BJ (cell line): ENCODE measurements at regions not wholly inside any gene's neighbourhood (a gene's known extent, or its start where the extent isn't known, plus 50 kb on each side); places are given as distances from the start of the nearest gene placed in this dataset.
"Not testable (repeated sequence)": the region's sequence is repeated elsewhere in the genome, so short reads cannot be mapped to it uniquely, and the experiment has no call there.

Experiments used
- CTCF ChIA-PET: fragments of 350-600 bp; formaldehyde crosslinking; extraction: SDS; loops from one replicate; lab custom pipeline; 2021; ENCODE audit warnings: antibody characterized with exemption, inconsistent platforms; lab: Yijun Ruan, JAX
- POLR2A ChIA-PET: fragments of 300-600 bp; sonication (Branson Sonifier 250); formaldehyde crosslinking; extraction: SDS; loops from one replicate; lab custom pipeline; 2021; ENCODE audit warnings: antibody characterized with exemption; lab: Charles Lee
- DNase-seq: peaks from one replicate; pipeline ENCODE4 v3.0.0-alpha.2; 2011; ENCODE audit warnings: low read depth
- H3K27me3 ChIP-seq: 2 replicates; pipeline ENCODE4 v1.6.0; 2011; ENCODE audit warnings: low read length; ENCODE audit not compliant: control insufficient read depth, insufficient read depth
- H3K36me3 ChIP-seq: 2 replicates; pipeline ENCODE4 v1.5.1; 2011; ENCODE audit warnings: low read length; ENCODE audit not compliant: control insufficient read depth, insufficient read depth
- H3K4me3 ChIP-seq: 2 replicates; pipeline ENCODE4 v1.5.1; 2011; ENCODE audit warnings: low read depth, mild to moderate bottlenecking, control low read depth, low read length
- TF ChIP-seq, protein P1 (sequence below): IDR thresholded peaks from 2 replicates; pipeline ENCODE4 v1.5.1; 2011; ENCODE audit warnings: low read depth, mild to moderate bottlenecking, control low read depth, inconsistent platforms, low read length, moderate library complexity; ENCODE audit not compliant: insufficient read depth

DNA sequence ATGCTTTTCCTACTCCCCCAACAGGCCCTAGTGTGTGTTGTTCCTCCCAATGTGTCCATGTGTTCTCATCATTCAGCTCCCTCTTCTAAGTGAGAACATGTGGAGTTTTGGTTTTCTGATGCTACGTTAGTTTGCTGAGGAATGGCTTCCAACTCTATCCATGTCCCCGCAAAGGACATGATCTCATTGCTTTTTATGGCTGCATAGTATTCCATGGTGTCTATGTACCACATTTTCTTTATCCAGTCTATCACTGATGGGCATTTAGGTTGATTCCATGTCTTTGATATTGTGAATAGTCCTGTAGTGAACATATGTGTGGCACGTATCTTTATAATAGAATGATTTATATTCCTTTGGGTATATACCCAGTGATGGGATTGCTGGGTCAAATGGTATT is 72.5 kb upstream of the CCNY start:
- CTCF ChIA-PET, H3K4me3 ChIP-seq, POLR2A ChIA-PET, H3K36me3 ChIP-seq, DNase-seq, H3K27me3 ChIP-seq: not testable (repeated sequence)

DNA sequence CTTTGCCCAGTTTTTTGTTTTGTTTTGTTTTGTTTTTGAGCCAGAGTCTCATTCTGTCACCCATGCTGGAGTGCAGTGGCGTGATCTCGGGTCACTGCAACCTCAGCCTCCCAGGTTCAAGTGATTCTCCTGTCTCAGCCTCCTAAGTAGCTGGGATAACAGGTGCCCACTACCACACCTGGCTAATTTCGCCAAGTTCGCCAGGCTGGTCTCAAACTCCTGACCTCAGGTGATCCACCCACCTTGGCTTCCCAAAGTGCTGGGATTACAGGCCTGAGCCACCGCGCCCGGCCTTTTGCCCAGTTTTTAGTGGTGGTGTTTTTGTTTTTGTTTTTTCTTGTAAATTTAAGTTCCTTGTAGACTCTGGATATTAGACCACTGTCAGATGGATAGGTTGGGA is 71.7 kb upstream of the CCNY start:
- H3K4me3 ChIP-seq, H3K27me3 ChIP-seq, H3K36me3 ChIP-seq, DNase-seq, POLR2A ChIA-PET: not testable (repeated sequence)
- CTCF ChIA-PET, result interaction anchor here (1.4 kb wide), 1 partner anchor 18 kb away, joined by 4 read pairs; no protein-coding TSS in a partner anchor

DNA sequence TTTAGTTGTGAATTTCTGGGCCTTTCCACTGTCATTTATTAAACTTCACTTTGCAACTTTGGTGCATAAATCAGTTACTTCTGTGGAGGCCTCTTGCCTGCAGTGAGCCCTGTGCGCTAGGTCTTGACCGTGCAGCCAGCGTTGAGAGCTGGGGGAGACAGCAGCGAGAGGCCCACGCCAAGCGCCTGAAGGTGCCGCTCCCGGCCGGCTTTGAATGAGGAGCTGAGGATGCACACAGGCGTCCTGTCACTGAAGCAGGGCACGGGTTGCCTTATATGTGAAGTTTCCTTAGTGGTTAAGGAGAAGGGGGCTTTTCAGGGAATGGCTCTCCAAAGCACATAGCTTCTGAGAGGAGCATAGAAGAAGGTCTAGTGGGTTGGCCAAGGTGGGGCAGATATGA is 70.9 kb upstream of the CCNY start:
- H3K36me3 ChIP-seq, result no peaks in the 10 kb centered on the region
- H3K4me3 ChIP-seq, result no peak overlapping the region
- ChIA-PET CTCF (interaction anchor here (1.4 kb wide), 1 partner anchor 19 kb away, joined by 4 read pairs; no protein-coding TSS in a partner anchor), POLR2A (no interaction called here)
- DNase-seq, result no peak
- H3K27me3 ChIP-seq, result no peaks in the 10 kb centered on the region
- TF ChIP-seq, protein P1, sequence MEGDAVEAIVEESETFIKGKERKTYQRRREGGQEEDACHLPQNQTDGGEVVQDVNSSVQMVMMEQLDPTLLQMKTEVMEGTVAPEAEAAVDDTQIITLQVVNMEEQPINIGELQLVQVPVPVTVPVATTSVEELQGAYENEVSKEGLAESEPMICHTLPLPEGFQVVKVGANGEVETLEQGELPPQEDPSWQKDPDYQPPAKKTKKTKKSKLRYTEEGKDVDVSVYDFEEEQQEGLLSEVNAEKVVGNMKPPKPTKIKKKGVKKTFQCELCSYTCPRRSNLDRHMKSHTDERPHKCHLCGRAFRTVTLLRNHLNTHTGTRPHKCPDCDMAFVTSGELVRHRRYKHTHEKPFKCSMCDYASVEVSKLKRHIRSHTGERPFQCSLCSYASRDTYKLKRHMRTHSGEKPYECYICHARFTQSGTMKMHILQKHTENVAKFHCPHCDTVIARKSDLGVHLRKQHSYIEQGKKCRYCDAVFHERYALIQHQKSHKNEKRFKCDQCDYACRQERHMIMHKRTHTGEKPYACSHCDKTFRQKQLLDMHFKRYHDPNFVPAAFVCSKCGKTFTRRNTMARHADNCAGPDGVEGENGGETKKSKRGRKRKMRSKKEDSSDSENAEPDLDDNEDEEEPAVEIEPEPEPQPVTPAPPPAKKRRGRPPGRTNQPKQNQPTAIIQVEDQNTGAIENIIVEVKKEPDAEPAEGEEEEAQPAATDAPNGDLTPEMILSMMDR, result no peak

DNA sequence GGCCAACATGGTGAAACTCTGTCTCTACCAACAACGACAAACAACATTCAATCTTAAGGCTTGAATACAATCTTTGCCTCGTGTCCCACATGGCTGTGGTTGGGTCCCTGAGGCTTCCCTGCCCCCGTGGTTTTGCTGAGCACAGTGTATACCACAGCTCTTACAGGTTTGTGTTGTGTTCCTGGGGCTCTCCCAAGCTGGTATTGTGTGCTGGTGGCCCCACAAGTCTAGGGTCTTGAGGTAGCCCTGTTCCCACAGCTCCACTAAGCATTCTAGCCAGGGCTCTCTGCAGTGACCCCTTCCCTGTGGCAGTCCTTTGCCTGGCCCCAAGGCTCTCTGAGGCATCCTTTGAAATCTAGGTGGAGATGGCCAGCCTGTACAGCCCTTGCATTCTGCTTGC is 68.0 kb upstream of the CCNY start:
- H3K27me3 ChIP-seq, result no peaks in the 10 kb centered on the region
- DNase-seq, result no peak
- POLR2A ChIA-PET, result interaction anchor here (0.6 kb wide), 1 partner anchor 32 kb away, joined by 3 read pairs; no protein-coding TSS in a partner anchor
- no peak overlapping the region for H3K4me3 ChIP-seq
- CTCF ChIA-PET, result no interaction called here
- H3K36me3 ChIP-seq, result no peaks in the 10 kb centered on the region
- TF ChIP-seq, protein P1, result no peak

DNA sequence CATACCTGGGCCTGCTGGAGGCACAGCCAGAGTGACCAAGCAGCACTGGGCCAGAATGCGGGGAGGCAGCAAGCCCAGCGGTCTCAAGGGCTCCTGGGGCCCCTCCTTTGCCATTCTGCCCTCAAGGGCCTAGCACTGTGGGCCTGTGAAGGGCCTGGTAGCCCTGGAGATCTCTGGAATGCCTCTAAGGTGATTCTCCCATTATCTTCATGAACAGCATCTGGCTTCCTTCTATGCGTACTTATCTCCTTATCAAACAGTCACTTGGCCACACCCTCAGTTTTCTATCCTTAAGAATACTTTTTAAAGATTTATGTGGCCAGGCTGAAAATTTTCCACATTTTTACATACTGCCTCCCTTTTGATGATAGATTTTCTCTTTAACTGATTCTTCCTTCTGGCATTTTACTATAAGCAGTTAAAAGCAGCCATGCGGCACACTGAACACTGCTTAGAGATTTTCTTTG is 67.5 kb upstream of the CCNY start:
- ChIA-PET POLR2A (no interaction called here), CTCF (no interaction called here)
- DNase-seq, result no peak

DNA sequence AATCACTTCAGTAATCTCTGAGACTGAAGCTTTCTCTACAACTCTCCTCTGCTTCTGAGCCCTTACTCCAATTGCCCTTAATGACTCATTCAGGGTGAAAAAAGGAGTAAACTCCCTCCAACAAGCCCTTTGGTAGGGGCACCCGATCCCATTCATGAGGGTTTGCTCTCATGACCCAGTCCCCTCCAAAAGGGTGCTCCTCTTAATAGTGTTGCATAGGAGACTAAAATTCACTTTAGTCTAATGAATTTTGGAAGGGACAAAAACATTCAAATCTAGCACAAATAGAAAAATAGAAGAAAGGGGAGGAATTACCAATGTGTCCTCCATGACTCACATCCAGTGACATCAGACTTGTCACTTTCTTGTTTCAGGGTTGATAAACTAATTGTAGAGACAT is 66.2 kb upstream of the CCNY start:
- no peaks in the 10 kb centered on the region for H3K27me3 ChIP-seq
- CTCF ChIA-PET, result no interaction called here
- no peaks in the 10 kb centered on the region for H3K36me3 ChIP-seq
- no peak overlapping the region for H3K4me3 ChIP-seq
- TF ChIP-seq, protein P1, result no peak
- no peak for DNase-seq
- POLR2A ChIA-PET, result no interaction called here

More for the DNA sequence above, 67.5 kb upstream of the CCNY start:
- H3K4me3 ChIP-seq, result no peak overlapping the region
- TF ChIP-seq, protein P1, result no peak
- no peaks in the 10 kb centered on the region for H3K27me3 ChIP-seq
- H3K36me3 ChIP-seq, result no peaks in the 10 kb centered on the region
